IMR-90 (cell line): ENCODE measurements at regions not wholly inside any gene's neighbourhood (a gene's known extent, or its start where the extent isn't known, plus 50 kb on each side); places are given as distances from the start of the nearest gene placed in this dataset.

ENCODE experiments used
- ATAC-seq: fragments of 200-7000 bp; cut with Tn5 transposase; 2 replicates; pipeline ENCODE4 v1.9.1; 2020; ENCODE audit warnings: low read depth, mild to moderate bottlenecking, moderate library complexity
- BruUV-seq: library from RNA; stranded (reverse); fragments of 400-500 nt; replicated peaks from 2 replicates; lab custom pipeline; 2021; lab: Mats Ljungman, UMichigan
- CTCF ChIA-PET: fragments of 300-600 bp; formaldehyde crosslinking; extraction: SDS; loops from one replicate; lab custom pipeline; 2021; ENCODE audit warnings: antibody characterized with exemption; lab: Yijun Ruan, JAX
- POLR2A ChIA-PET: fragments of 300-600 bp; sonication (Branson Sonifier 250); formaldehyde crosslinking; loops from one replicate; lab custom pipeline; 2022; ENCODE audit warnings: antibody characterized with exemption; ENCODE audit not compliant: unreplicated experiment; lab: Charles Lee
- DNase-seq: peaks from one replicate; pipeline ENCODE4 v3.0.0; 2013
- H2AFZ ChIP-seq: replicated peaks from 2 replicates; pipeline ENCODE3; 2013; ENCODE audit warnings: low read length, mild to moderate bottlenecking; ENCODE audit not compliant: poor library complexity
- H2AK5ac ChIP-seq: 2 replicates; pipeline ENCODE4 v1.6.1; 2013; ENCODE audit warnings: low read depth, low read length, inconsistent platforms
- H2AK9ac ChIP-seq: replicated peaks from 2 replicates; pipeline ENCODE3; 2013; ENCODE audit warnings: mild to moderate bottlenecking, low read depth, low read length, moderate library complexity; ENCODE audit not compliant: poor library complexity
- H2BK120ac ChIP-seq: 2 replicates; pipeline ENCODE4 v1.6.1; 2013; ENCODE audit warnings: low read depth, low read length, inconsistent platforms
- H2BK15ac ChIP-seq: 3 replicates; pipeline ENCODE4 v1.6.1; 2013; ENCODE audit warnings: low read depth, low read length, inconsistent platforms
- H2BK20ac ChIP-seq: 2 replicates; pipeline ENCODE4 v1.6.1; 2013; ENCODE audit warnings: low read depth, mild to moderate bottlenecking, inconsistent platforms, low read length, moderate library complexity
- H2BK5ac ChIP-seq: 2 replicates; pipeline ENCODE4 v1.6.1; 2013; ENCODE audit warnings: mild to moderate bottlenecking, low read depth, low read length, inconsistent platforms; ENCODE audit not compliant: poor library complexity, severe bottlenecking
- H3K14ac ChIP-seq: replicated peaks from 2 replicates; pipeline ENCODE4 v1.6.1; 2013; ENCODE audit warnings: low read depth, low read length, inconsistent platforms
- H3K18ac ChIP-seq: 2 replicates; pipeline ENCODE4 v1.6.1; 2013; ENCODE audit warnings: low read depth, low read length, control low read depth
- H3K23ac ChIP-seq: 2 replicates; pipeline ENCODE4 v1.6.1; 2013; ENCODE audit warnings: low read depth, low read length, inconsistent platforms
- H3K27ac ChIP-seq: 2 replicates; pipeline ENCODE4 v1.5.1; 2013; ENCODE audit warnings: mild to moderate bottlenecking, control low read depth, low read length; ENCODE audit not compliant: insufficient read depth
- H3K27me3 ChIP-seq: 2 replicates; pipeline ENCODE4 v1.6.1; 2013; ENCODE audit warnings: low read length; ENCODE audit not compliant: control insufficient read depth, insufficient read depth
- H3K36me3 ChIP-seq: 2 replicates; pipeline ENCODE4 v1.6.1; 2013; ENCODE audit warnings: low read length, mixed read lengths; ENCODE audit not compliant: control insufficient read depth, insufficient read depth
- H3K4ac ChIP-seq: 2 replicates; pipeline ENCODE4 v1.6.1; 2013; ENCODE audit warnings: low read depth, low read length, inconsistent platforms
- H3K4me1 ChIP-seq: 2 replicates; pipeline ENCODE4 v1.6.1; 2013; ENCODE audit warnings: low read length, mixed read lengths; ENCODE audit not compliant: control insufficient read depth, insufficient read depth
- H3K4me2 ChIP-seq: 2 replicates; pipeline ENCODE4 v1.6.1; 2013; ENCODE audit warnings: low read depth, mild to moderate bottlenecking, control low read depth, low read length, moderate library complexity
- H3K4me3 ChIP-seq: 2 replicates; pipeline ENCODE4 v1.5.1; 2013; ENCODE audit warnings: low read depth, mild to moderate bottlenecking, control low read depth, low read length, moderate library complexity; ENCODE audit not compliant: insufficient read depth
- H3K56ac ChIP-seq: 2 replicates; pipeline ENCODE4 v1.6.1; 2013; ENCODE audit warnings: low read length, inconsistent platforms; ENCODE audit not compliant: insufficient read depth; ENCODE audit errors: extremely low read depth
- H3K79me1 ChIP-seq, 2 experiments: 2 replicates each; pipeline ENCODE4 v1.6.1; 2013; ENCODE audit warnings: low read length in 2 of 2, inconsistent platforms in 1 of 2, low read depth in 1 of 2
- H3K9ac ChIP-seq: 2 replicates; pipeline ENCODE4 v1.6.1; 2013; ENCODE audit warnings: low read depth, low read length, control low read depth
- H3K9me1 ChIP-seq: 2 replicates; pipeline ENCODE4 v1.6.1; 2013; ENCODE audit warnings: low read length, inconsistent platforms; ENCODE audit not compliant: insufficient read depth
- H3K9me3 ChIP-seq: 2 replicates; pipeline ENCODE4 v1.6.1; 2013; ENCODE audit warnings: low read length; ENCODE audit not compliant: control insufficient read depth, insufficient read depth
- H4K20me1 ChIP-seq: 2 replicates; pipeline ENCODE4 v1.6.1; 2013; ENCODE audit warnings: low read length, inconsistent platforms; ENCODE audit not compliant: insufficient read depth
- H4K5ac ChIP-seq: 2 replicates; pipeline ENCODE4 v1.6.1; 2013; ENCODE audit warnings: mild to moderate bottlenecking, low read depth, low read length, control low read depth
- H4K8ac ChIP-seq, 2 experiments: 2 replicates each; pipeline ENCODE4 v1.6.1; 2013; ENCODE audit warnings: low read depth in 2 of 2, low read length in 2 of 2, control low read depth in 1 of 2, inconsistent platforms in 1 of 2
- H4K91ac ChIP-seq: 2 replicates; pipeline ENCODE4 v1.6.1; 2013; ENCODE audit warnings: low read depth, low read length, inconsistent platforms; ENCODE audit not compliant: insufficient read depth
- BHLHE40 ChIP-seq: fragments of 150-350 bp; IDR thresholded peaks from 2 replicates; pipeline ENCODE4 v1.6.1; 2016; ENCODE audit warnings: mild to moderate bottlenecking, low read depth, low read length
- CEBPB ChIP-seq: IDR thresholded peaks from 2 replicates; pipeline ENCODE4 v1.6.1; 2012; ENCODE audit warnings: low read depth, low read length, improper control_type of control experiment
- CHD1 ChIP-seq: IDR thresholded peaks from 2 replicates; pipeline ENCODE4 v1.6.1; 2012; ENCODE audit warnings: low read depth, low read length, improper control_type of control experiment
- CTCF ChIP-seq: conservative IDR thresholded peaks from 2 replicates; pipeline ENCODE4 v1.5.1; 2012; ENCODE audit warnings: mild to moderate bottlenecking, low read depth, low read length, improper control_type of control experiment
- ELK1 ChIP-seq: fragments of 150-350 bp; IDR thresholded peaks from 2 replicates; pipeline ENCODE4 v1.6.1; 2016; ENCODE audit warnings: low read depth, mild to moderate bottlenecking, low read length, moderate library complexity, borderline replicate concordance
- FOS ChIP-seq: fragments of 150-350 bp; IDR thresholded peaks from 2 replicates; pipeline ENCODE4 v1.6.1; 2016; ENCODE audit warnings: low read depth, low read length
- MAFK ChIP-seq: IDR thresholded peaks from 2 replicates; pipeline ENCODE4 v1.6.1; 2012; ENCODE audit warnings: low read depth, low read length, improper control_type of control experiment
- MAZ ChIP-seq: IDR thresholded peaks from 2 replicates; pipeline ENCODE4 v1.6.1; 2012; ENCODE audit warnings: low read depth, mild to moderate bottlenecking, low read length, improper control_type of control experiment, moderate library complexity, borderline replicate concordance
- MXI1 ChIP-seq: IDR thresholded peaks from 2 replicates; pipeline ENCODE4 v1.6.1; 2012; ENCODE audit warnings: low read depth, mild to moderate bottlenecking, low read length, moderate library complexity, borderline replicate concordance
- NFE2L2 ChIP-seq: fragments of 150-350 bp; IDR thresholded peaks from 2 replicates; pipeline ENCODE4 v1.6.1; 2016; ENCODE audit warnings: low read depth, mild to moderate bottlenecking, low read length
- POLR2A ChIP-seq: IDR thresholded peaks from 2 replicates; pipeline ENCODE4 v1.6.1; 2012; ENCODE audit warnings: mild to moderate bottlenecking, low read depth, low read length
- RAD21 ChIP-seq: IDR thresholded peaks from 2 replicates; pipeline ENCODE4 v1.6.1; 2012; ENCODE audit warnings: low read length, improper control_type of control experiment
- RCOR1 ChIP-seq: IDR thresholded peaks from 2 replicates; pipeline ENCODE4 v1.6.1; 2012; ENCODE audit warnings: mild to moderate bottlenecking, low read length, improper control_type of control experiment; ENCODE audit not compliant: insufficient replicate concordance
- RFX5 ChIP-seq: IDR thresholded peaks from 2 replicates; pipeline ENCODE4 v1.8.0; 2012; ENCODE audit warnings: low read depth, mild to moderate bottlenecking, low read length, moderate library complexity
- SMC3 ChIP-seq: fragments of 150-350 bp; IDR thresholded peaks from 2 replicates; pipeline ENCODE4 v1.6.1; 2016; ENCODE audit warnings: low read depth, mild to moderate bottlenecking, antibody characterized with exemption, low read length, moderate library complexity
- USF2 ChIP-seq: fragments of 150-350 bp; IDR thresholded peaks from 2 replicates; pipeline ENCODE4 v1.6.1; 2017; ENCODE audit warnings: mild to moderate bottlenecking, antibody characterized with exemption, low read length, low read depth
- WGBS, 2 experiments: methylation state at CpG; one replicate each; pipeline versions ENCODE4 v1.1.5 to v1.1.7; 2013; ENCODE audit warnings: missing lambda C conversion rate in 2 of 2; ENCODE audit not compliant: insufficient read length in 1 of 2; ENCODE audit errors: extremely low coverage in 2 of 2; 5-methylcytosine and 5-hydroxymethylcytosine counted together
- dilution Hi-C: fragments of 300-500 bp; cut with HindIII; formaldehyde crosslinking; loops from one replicate; pipeline ENCODE4 v1.14.3; 2018; ENCODE audit warnings: low sequenced_read_pairs; ENCODE audit not compliant: unreplicated experiment
- in situ Hi-C: fragments of 300-500 bp; cut with MboI; formaldehyde crosslinking; loops from 3 replicates; pipeline ENCODE4 v1.14.3; 2019; ENCODE audit warnings: low sequenced_read_pairs, inconsistent platforms, mixed read lengths
- intact Hi-C: fragments of 100-400 bp; cut with micrococcal nuclease; formaldehyde crosslinking; loops from 2 replicates; pipeline ENCODE4 v1.10.0; 2022

- no peak overlapping the region for H3K18ac ChIP-seq
- no peak overlapping the region for H3K14ac ChIP-seq
- H4K8ac ChIP-seq = no peak overlapping the region
- H3K4ac ChIP-seq = no peak overlapping the region
- H4K5ac ChIP-seq = no peak overlapping the region
- no peaks in the 10 kb centered on the region for H3K79me1 ChIP-seq
- no peaks in the 10 kb centered on the region for H3K36me3 ChIP-seq
- no peak overlapping the region for H2AFZ ChIP-seq
- H2AK5ac ChIP-seq = no peak overlapping the region
- BruUV-seq = no TSS peak
- peaks cover 24% of the 10 kb centered on the region for H3K9me3 ChIP-seq
- H3K4me2 ChIP-seq = no peak overlapping the region
- H2BK5ac ChIP-seq = no peak overlapping the region
- H3K27ac ChIP-seq = no peak overlapping the region
- no peak overlapping the region for H2BK15ac ChIP-seq
- no peak overlapping the region for H3K4me3 ChIP-seq
- no peak for ATAC-seq
- H4K20me1 ChIP-seq = no peaks in the 10 kb centered on the region
- intact Hi-C loops = no loop called here
- no peak overlapping the region for H2BK20ac ChIP-seq
- ChIA-PET CTCF (no interaction called here), POLR2A (no interaction called here)
- no peak overlapping the region for H2BK120ac ChIP-seq
- in situ Hi-C loops = no loop called here
- H3K23ac ChIP-seq = no peak overlapping the region
- dilution Hi-C loops = no loop called here
- no peaks in the 10 kb centered on the region for H3K27me3 ChIP-seq
- no peak overlapping the region for H3K56ac ChIP-seq
- H4K91ac ChIP-seq = no peak overlapping the region
- H3K9me1 ChIP-seq = no peaks in the 10 kb centered on the region
- no CpG with 5 or more reads among the region's 2 CpGs for whole genome bisulfite sequencing, 2 experiments
- H2AK9ac ChIP-seq = no peak overlapping the region
- no peak overlapping the region for H3K9ac ChIP-seq
- TF ChIP-seq BHLHE40 (no peak), CTCF (no peak), RFX5 (no peak), RCOR1 (no peak), MAZ (no peak), CHD1 (no peak), USF2 (no peak), MAFK (no peak), ELK1 (no peak), FOS (no peak), CEBPB (no peak), SMC3 (no peak), RAD21 (no peak), POLR2A (no peak), NFE2L2 (no peak), MXI1 (no peak)
- DNase-seq = no peak
- no peaks in the 10 kb centered on the region for H3K4me1 ChIP-seq
These were observed 364.3 kb upstream of the SPTLC3 start for GRCh38 chr20:12644461-12644860.
